Endothelial cell of umbilical vein (primary cell): ENCODE measurements at regions not wholly inside any gene's neighbourhood (a gene's known extent, or its start where the extent isn't known, plus 50 kb on each side); places are given as distances from the start of the nearest gene placed in this dataset.

ENCODE experiments used
- BruUV-seq: library from RNA; stranded (reverse); fragments of 400-500 nt; replicated peaks from 2 replicates; lab custom pipeline; 2021; lab: Mats Ljungman, UMichigan
- CTCF ChIA-PET: fragments of 300-600, 350-600 bp; sonication (Branson Sonifier 250); formaldehyde crosslinking; loops from one replicate; lab custom pipeline; 2021; ENCODE audit warnings: antibody characterized with exemption, inconsistent platforms; lab: Charles Lee
- POLR2A ChIA-PET: fragments of 300-600, 350-600 bp; sonication (Branson Sonifier 250); formaldehyde crosslinking; loops from one replicate; lab custom pipeline; 2021; ENCODE audit warnings: antibody characterized with exemption, inconsistent platforms; lab: Charles Lee
- DNase-seq: peaks from one replicate; pipeline ENCODE4 v3.0.0-alpha.2; 2011; ENCODE audit warnings: low read depth, low spot score
- FAIRE-seq: peaks from 2 replicates; lab custom pipeline; 2011; peaks lifted over from hg19 to GRCh38; lab: Jason Lieb, UNC
- H2AFZ ChIP-seq: 2 replicates; pipeline ENCODE4 v1.6.0; 2012; ENCODE audit warnings: low read depth, low read length, control low read depth, inconsistent platforms
- H3K27ac ChIP-seq: 2 replicates; pipeline ENCODE4 v1.5.1; 2011; ENCODE audit warnings: low read depth, mild to moderate bottlenecking, control low read depth, low read length, moderate library complexity; ENCODE audit not compliant: insufficient read depth
- H3K27me3 ChIP-seq, 2 experiments: 2 replicates each; pipeline versions ENCODE4 v1.6.0 to v1.6.1; 2011; ENCODE audit warnings: low read length in 2 of 2, mixed read lengths in 1 of 2; ENCODE audit not compliant: control insufficient read depth in 2 of 2, insufficient read depth in 2 of 2
- H3K36me3 ChIP-seq, 2 experiments: 2 replicates in 1 of 2; 3 replicates in 1 of 2; pipeline ENCODE4 v1.5.1; 2011; ENCODE audit warnings: low read length in 2 of 2, mild to moderate bottlenecking in 1 of 2, moderate library complexity in 1 of 2; ENCODE audit not compliant: control insufficient read depth in 2 of 2, insufficient read depth in 2 of 2; ENCODE audit errors: extremely low read depth in 1 of 2
- H3K4me1 ChIP-seq: 3 replicates; pipeline ENCODE4 v1.5.1; 2011; ENCODE audit warnings: mild to moderate bottlenecking, low read length; ENCODE audit not compliant: control insufficient read depth, insufficient read depth; ENCODE audit errors: extremely low read depth
- H3K4me2 ChIP-seq: 2 replicates; pipeline ENCODE4 v1.6.1; 2011; ENCODE audit warnings: low read length, control low read depth, mixed read lengths; ENCODE audit not compliant: insufficient read depth
- H3K4me3 ChIP-seq, 3 experiments: fragments of 200-600 bp in 1 of 3; sonication (generic), shearing (Covaris generic) in 1 of 3; replicated peaks in 1 of 3; 2 replicates each; pipeline ENCODE4 v1.5.1; 2011 to 2016; ENCODE audit warnings: control low read depth in 3 of 3, low read length in 3 of 3, mild to moderate bottlenecking in 2 of 3, inconsistent platforms in 1 of 3, low read depth in 1 of 3, moderate library complexity in 1 of 3; ENCODE audit not compliant: insufficient read depth in 1 of 3
- H3K79me2 ChIP-seq: 2 replicates; pipeline ENCODE4 v1.6.0; 2012; ENCODE audit warnings: low read length, inconsistent platforms; ENCODE audit not compliant: control insufficient read depth, insufficient read depth
- H3K9ac ChIP-seq: replicated peaks from 2 replicates; pipeline ENCODE3; 2011; ENCODE audit warnings: low read length, control low read depth; ENCODE audit not compliant: insufficient read depth; ENCODE audit errors: extremely low read depth
- H3K9me1 ChIP-seq: replicated peaks from 3 replicates; pipeline ENCODE4 v1.6.0; 2011; ENCODE audit warnings: mild to moderate bottlenecking, low read length; ENCODE audit not compliant: control insufficient read depth, insufficient read depth; ENCODE audit errors: extremely low read depth
- H3K9me3 ChIP-seq: replicated peaks from 2 replicates; pipeline ENCODE4 v1.5.1; 2012; ENCODE audit warnings: low read length, inconsistent platforms; ENCODE audit not compliant: control insufficient read depth, insufficient read depth
- H4K20me1 ChIP-seq: replicated peaks from 2 replicates; pipeline ENCODE3; 2011; ENCODE audit warnings: mild to moderate bottlenecking, low read length; ENCODE audit not compliant: control insufficient read depth, insufficient read depth; ENCODE audit errors: extremely low read depth
- POLR2A ChIP-seq: IDR thresholded peaks from 2 replicates; pipeline ENCODE4 v1.6.1; 2012; ENCODE audit warnings: low read depth, mild to moderate bottlenecking, control low read depth, low read length
- dilution Hi-C: fragments of 300-500 bp; cut with MboI; formaldehyde crosslinking; loops from one replicate; pipeline ENCODE4 v1.15.0; 2019; ENCODE audit warnings: low sequenced_read_pairs; ENCODE audit not compliant: extremely low pct_ligation_motif_present
- intact Hi-C: fragments of 100-400 bp; cut with micrococcal nuclease; formaldehyde crosslinking; loops from one replicate; pipeline ENCODE4 v1.10.0; 2022
- TF ChIP-seq, protein P1 (sequence below): IDR thresholded peaks from 2 replicates; pipeline ENCODE4 v1.6.1; 2011; ENCODE audit not compliant: insufficient read depth, insufficient read length

- no peaks in the 10 kb centered on the region for H3K79me2 ChIP-seq
- no peaks in the 10 kb centered on the region for H3K36me3 ChIP-seq
- no peaks in the 10 kb centered on the region for H3K27me3 ChIP-seq
- CTCF ChIA-PET, result no interaction called here
- no peak for DNase-seq
- no peaks in the 10 kb centered on the region for H3K4me1 ChIP-seq
- H3K9ac ChIP-seq, result no peak overlapping the region
- H4K20me1 ChIP-seq, result no peaks in the 10 kb centered on the region
- TF ChIP-seq POLR2A, result no peak
- no peaks in the 10 kb centered on the region for H3K9me1 ChIP-seq
- no peak overlapping the region for H3K4me2 ChIP-seq
- BruUV-seq, result no TSS peak
- no peaks in the 10 kb centered on the region for H3K9me3 ChIP-seq
- dilution Hi-C loops (no loop called here), intact Hi-C loops (no loop called here)
- POLR2A ChIA-PET, result interaction anchor here (0.7 kb wide), 1 partner anchor 1381 kb away, joined by 5 read pairs; no protein-coding TSS in a partner anchor
- H3K4me3 ChIP-seq, result no peak overlapping the region
- no peak overlapping the region for H2AFZ ChIP-seq
- no peak overlapping the region for H3K27ac ChIP-seq
- no peak for FAIRE-seq
Observed at GRCh38 chr5:98627121-98627520, 146.3 kb upstream of the RGMB start.

DNA sequence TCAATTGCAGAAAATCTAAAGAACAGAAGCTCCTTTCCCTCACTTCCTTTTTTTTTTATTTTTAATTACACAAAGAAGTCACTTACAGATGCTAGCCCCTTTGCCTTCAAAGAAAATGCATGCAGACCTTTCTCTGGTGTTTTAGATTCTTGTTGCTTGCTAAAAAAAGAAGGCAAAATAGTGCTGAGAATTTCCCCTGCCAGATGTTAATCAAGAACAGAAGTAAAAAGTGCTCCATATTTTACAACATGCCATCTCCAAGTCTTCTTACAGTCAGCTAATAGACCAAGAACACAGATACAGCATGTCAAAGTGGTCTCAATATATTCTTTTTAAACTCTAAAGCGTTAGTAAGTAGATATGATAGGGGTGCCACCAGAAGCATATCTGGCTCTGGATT is 142.8 kb upstream of the RGMB start:
- intact Hi-C loops (no loop called here), dilution Hi-C loops (no loop called here)
- no peaks in the 10 kb centered on the region for H3K27me3 ChIP-seq
- H3K4me1 ChIP-seq, result no peaks in the 10 kb centered on the region
- no peaks in the 10 kb centered on the region for H3K36me3 ChIP-seq
- ChIA-PET POLR2A (no interaction called here), CTCF (no interaction called here)
- H2AFZ ChIP-seq, result no peak overlapping the region
- DNase-seq (no peak), FAIRE-seq (no peak)
- H3K9me1 ChIP-seq, result no peaks in the 10 kb centered on the region
- H4K20me1 ChIP-seq, result no peaks in the 10 kb centered on the region
- no peak overlapping the region for H3K27ac ChIP-seq
- TF ChIP-seq, protein P1, sequence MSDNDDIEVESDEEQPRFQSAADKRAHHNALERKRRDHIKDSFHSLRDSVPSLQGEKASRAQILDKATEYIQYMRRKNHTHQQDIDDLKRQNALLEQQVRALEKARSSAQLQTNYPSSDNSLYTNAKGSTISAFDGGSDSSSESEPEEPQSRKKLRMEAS, result no peak
- H3K9ac ChIP-seq, result no peak overlapping the region
- no TSS peak for BruUV-seq
- no peaks in the 10 kb centered on the region for H3K79me2 ChIP-seq
- no peak overlapping the region for H3K4me3 ChIP-seq
- no peaks in the 10 kb centered on the region for H3K9me3 ChIP-seq
- H3K4me2 ChIP-seq, result no peak overlapping the region
